ENCODE measurements at regions not wholly inside any gene's neighbourhood (a gene's known extent, or its start where the extent isn't known, plus 50 kb on each side); places are given as distances from the start of the nearest gene placed in this dataset.

DNA sequence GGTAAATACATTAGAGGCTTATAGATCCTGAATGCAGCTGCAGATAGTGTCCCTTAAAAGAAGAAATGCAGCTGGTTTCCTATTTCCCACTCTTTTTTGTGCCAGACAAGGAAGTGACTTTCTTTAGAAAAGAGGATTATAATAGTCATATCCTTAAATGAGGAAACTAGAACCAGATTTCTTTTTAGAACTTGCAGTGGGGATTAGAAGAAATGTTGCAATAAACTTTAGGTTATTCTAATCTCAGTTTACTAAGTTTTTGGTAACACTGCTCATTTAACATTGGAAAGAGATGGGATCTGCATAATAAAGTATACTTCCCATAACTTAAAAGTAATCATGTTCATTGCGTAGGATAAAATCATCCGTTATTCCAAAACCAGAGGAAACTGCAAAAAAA lies 101.9 kb downstream of the SLIT2 start:
- Histone ChIP-seq H3K27me3 (no peaks in the 10 kb centered on the region), H3K36me3 (no peaks in the 10 kb centered on the region), H3K4me3 (no peak overlapping the region), H3K27ac (no peak overlapping the region), H3K9me3 (no peaks in the 10 kb centered on the region), H3K4me1 (no peaks in the 10 kb centered on the region)
- DNase-seq (no peak), ATAC-seq (no peak)
- intact Hi-C loops (cut with DNase I), result no loop called here
- TF ChIP-seq, protein P1, sequence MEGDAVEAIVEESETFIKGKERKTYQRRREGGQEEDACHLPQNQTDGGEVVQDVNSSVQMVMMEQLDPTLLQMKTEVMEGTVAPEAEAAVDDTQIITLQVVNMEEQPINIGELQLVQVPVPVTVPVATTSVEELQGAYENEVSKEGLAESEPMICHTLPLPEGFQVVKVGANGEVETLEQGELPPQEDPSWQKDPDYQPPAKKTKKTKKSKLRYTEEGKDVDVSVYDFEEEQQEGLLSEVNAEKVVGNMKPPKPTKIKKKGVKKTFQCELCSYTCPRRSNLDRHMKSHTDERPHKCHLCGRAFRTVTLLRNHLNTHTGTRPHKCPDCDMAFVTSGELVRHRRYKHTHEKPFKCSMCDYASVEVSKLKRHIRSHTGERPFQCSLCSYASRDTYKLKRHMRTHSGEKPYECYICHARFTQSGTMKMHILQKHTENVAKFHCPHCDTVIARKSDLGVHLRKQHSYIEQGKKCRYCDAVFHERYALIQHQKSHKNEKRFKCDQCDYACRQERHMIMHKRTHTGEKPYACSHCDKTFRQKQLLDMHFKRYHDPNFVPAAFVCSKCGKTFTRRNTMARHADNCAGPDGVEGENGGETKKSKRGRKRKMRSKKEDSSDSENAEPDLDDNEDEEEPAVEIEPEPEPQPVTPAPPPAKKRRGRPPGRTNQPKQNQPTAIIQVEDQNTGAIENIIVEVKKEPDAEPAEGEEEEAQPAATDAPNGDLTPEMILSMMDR (IDR thresholded peaks at IDR 0.05), result no peak

DNA sequence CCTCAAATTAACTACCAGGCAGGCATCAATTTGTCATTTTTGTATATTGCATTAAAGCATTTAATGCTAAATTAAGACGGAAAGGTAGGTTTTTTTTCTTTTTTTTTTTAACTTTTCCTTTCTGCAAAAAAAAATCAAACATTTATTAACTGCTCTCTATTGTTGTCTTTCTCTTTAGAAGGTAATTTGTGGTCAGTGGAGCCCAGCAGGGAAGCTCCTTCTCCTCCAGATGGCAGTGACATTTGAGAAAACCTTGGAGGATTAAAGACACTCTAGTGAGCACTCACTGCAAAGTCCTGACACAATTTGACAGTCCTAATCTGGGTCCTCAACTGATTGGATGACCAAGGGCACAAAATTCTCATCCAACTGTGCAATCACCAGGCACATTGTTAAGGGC lies 102.4 kb downstream of the SLIT2 start:
- Histone ChIP-seq H3K4me1 (no peaks in the 10 kb centered on the region), H3K9me3 (no peaks in the 10 kb centered on the region), H3K36me3 (no peaks in the 10 kb centered on the region), H3K27me3 (no peaks in the 10 kb centered on the region), H3K4me3 (no peak overlapping the region), H3K27ac (no peak overlapping the region)
- no peak for DNase-seq
- intact Hi-C loops (cut with DNase I), result no loop called here
- TF ChIP-seq, protein P1 (IDR thresholded peaks at IDR 0.05), result no peak
- ATAC-seq, result no peak

DNA sequence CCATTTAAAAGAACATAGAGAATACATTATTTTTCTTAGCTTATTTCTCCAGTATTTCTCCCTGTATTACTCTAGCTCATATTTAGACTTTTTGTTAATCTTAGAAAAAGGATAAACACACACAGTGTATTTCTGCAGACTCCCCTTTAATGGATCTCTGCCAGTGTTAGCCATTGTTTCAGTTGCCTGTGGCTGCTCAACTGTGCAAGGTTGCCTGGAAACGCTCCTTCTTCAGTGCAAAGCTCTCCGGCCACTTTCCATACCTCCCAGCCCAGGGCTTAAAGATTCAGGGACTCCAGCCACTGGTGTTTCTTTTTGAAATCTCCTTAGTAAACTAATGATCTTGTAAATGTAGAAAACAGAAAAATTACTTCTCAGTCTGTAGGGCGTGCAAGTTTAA lies 104.9 kb downstream of the SLIT2 start:
- H3K4me3 ChIP-seq, result no peak overlapping the region
- H3K27ac ChIP-seq, result no peak overlapping the region
- no peaks in the 10 kb centered on the region for H3K36me3 ChIP-seq
- no peaks in the 10 kb centered on the region for H3K4me1 ChIP-seq
- H3K27me3 ChIP-seq, result no peaks in the 10 kb centered on the region
- ATAC-seq (no peak), DNase-seq (no peak)
- intact Hi-C loops (cut with DNase I), result no loop called here
- no peaks in the 10 kb centered on the region for H3K9me3 ChIP-seq
- TF ChIP-seq, protein P1 (IDR thresholded peaks at IDR 0.05), result no peak

DNA sequence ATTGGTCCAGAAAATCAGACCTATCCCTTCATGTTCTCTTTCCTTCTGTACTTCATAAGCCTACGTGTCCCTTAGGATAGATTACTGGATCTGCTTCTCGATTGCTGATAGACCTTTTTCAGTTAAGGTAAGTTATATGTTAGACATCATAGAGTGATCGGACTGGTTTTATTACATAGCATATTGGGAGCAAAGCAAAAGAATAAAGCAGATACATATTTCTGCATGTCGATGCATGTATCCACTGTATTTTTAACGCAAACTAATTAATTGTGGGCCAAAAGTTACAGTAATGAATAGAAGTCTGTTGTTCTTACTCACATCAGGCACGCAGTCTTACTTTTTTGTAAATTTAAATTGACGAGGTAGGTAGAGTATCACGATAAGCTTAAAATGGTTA lies 106.4 kb downstream of the SLIT2 start:
- TF ChIP-seq, protein P1 (IDR thresholded peaks at IDR 0.05), result no peak
- H3K27me3 ChIP-seq, result no peaks in the 10 kb centered on the region
- no peaks in the 10 kb centered on the region for H3K4me1 ChIP-seq
- no peak overlapping the region for H3K4me3 ChIP-seq
- H3K36me3 ChIP-seq, result no peaks in the 10 kb centered on the region
- H3K9me3 ChIP-seq, result no peaks in the 10 kb centered on the region
- intact Hi-C loops (cut with DNase I), result no loop called here
- H3K27ac ChIP-seq, result no peak overlapping the region
- ATAC-seq (no peak), DNase-seq (no peak)

DNA sequence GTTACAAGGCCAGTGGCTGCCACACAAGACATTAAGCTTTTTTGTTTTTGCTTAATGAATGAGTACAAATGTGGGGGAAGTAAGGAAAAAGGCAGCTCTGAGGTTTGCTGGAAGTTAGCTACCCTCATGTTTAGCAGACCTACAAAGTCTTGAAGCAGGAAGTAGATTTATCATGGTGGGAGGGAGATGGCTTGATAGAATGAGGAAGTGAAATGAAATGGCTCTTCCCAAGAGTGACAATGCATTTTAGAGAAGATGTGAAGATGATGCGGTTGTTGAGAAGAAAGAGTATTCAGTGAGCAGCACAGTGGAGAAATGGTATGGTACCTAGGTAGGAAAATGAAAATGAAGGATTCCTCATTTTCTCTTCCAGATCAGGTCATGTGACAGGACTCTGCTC lies 108.0 kb downstream of the SLIT2 start:
- ATAC-seq (no peak), DNase-seq (no peak)
- intact Hi-C loops (cut with DNase I), result no loop called here
- Histone ChIP-seq H3K27ac (no peak overlapping the region), H3K4me3 (no peak overlapping the region), H3K4me1 (no peaks in the 10 kb centered on the region), H3K27me3 (no peaks in the 10 kb centered on the region), H3K36me3 (no peaks in the 10 kb centered on the region), H3K9me3 (no peaks in the 10 kb centered on the region)
- TF ChIP-seq, protein P1 (IDR thresholded peaks at IDR 0.05), result no peak

DNA sequence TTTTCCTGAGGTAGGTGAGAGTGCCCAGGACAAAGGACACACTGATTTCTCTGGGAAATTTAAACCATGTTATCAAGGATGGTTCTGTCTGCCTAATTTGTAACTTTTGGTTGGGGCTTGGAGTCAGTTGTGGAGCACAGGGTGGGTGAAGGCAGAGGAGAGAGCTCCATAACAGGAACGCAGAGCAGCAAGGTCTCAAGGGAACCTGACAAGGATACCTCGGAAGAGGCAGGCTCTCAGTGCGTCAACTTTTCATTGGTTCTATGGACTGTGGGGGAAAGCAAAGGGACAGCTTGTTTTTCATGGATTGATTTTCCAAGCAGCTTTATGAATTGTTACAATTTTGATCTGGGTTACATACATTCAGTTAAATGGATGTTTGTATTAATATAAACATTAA lies 110.4 kb downstream of the SLIT2 start:
- H3K27ac ChIP-seq, result no peak overlapping the region
- H3K4me1 ChIP-seq, result no peaks in the 10 kb centered on the region
- TF ChIP-seq, protein P1 (IDR thresholded peaks at IDR 0.05), result no peak
- intact Hi-C loops (cut with DNase I), result no loop called here
- H3K9me3 ChIP-seq, result no peaks in the 10 kb centered on the region
- no peaks in the 10 kb centered on the region for H3K27me3 ChIP-seq
- H3K36me3 ChIP-seq, result no peaks in the 10 kb centered on the region
- DNase-seq (no peak), ATAC-seq (no peak)
- no peak overlapping the region for H3K4me3 ChIP-seq
